ENCODE measurements at regions not wholly inside any gene's neighbourhood (a gene's known extent, or its start where the extent isn't known, plus 50 kb on each side); places are given as distances from the start of the nearest gene placed in this dataset.

DNA sequence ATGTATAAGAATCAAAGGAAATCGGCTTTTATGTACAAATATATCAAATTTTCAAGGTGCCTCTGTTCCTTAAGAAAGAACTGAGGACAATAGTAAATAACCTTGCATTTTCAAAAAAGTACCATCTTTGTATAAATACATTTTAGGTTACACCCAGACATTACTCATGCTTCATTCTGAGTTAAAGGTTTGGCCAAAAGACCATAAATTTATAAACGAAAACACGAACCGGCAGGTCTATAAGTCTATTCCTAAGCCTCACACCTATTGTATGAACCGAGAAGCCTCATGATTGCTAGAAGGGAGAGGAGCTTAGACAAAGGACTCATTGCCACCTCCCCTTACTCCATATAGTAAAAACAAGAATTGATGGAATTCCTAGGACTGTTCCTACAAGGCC is 94.6 kb upstream of the PSMD7 start:
- TF ChIP-seq CHD2 (IDR thresholded peaks at IDR 0.05; ENCODE audit: low read length, partially characterized antibody) = no peak
- TF ChIP-seq, protein P1, sequence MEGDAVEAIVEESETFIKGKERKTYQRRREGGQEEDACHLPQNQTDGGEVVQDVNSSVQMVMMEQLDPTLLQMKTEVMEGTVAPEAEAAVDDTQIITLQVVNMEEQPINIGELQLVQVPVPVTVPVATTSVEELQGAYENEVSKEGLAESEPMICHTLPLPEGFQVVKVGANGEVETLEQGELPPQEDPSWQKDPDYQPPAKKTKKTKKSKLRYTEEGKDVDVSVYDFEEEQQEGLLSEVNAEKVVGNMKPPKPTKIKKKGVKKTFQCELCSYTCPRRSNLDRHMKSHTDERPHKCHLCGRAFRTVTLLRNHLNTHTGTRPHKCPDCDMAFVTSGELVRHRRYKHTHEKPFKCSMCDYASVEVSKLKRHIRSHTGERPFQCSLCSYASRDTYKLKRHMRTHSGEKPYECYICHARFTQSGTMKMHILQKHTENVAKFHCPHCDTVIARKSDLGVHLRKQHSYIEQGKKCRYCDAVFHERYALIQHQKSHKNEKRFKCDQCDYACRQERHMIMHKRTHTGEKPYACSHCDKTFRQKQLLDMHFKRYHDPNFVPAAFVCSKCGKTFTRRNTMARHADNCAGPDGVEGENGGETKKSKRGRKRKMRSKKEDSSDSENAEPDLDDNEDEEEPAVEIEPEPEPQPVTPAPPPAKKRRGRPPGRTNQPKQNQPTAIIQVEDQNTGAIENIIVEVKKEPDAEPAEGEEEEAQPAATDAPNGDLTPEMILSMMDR (IDR thresholded peaks at IDR 0.05) = no peak
- TF ChIP-seq JUND (IDR thresholded peaks at IDR 0.05) = no peak

Data from SK-N-SH (cell line).